HG02798 (cell line): ENCODE measurements at regions not wholly inside any gene's neighbourhood (a gene's known extent, or its start where the extent isn't known, plus 50 kb on each side); places are given as distances from the start of the nearest gene placed in this dataset.
"Not testable (repeated sequence)": the region's sequence is repeated elsewhere in the genome, so short reads cannot be mapped to it uniquely, and the experiment has no call there.

Experiments
- ATAC-seq: cut with Tn5 transposase; IDR thresholded peaks from one replicate; pipeline ENCODE4 v1.9.1; 2021; ENCODE audit warnings: mild to moderate bottlenecking; ENCODE audit not compliant: unreplicated experiment, poor library complexity

- no peak for ATAC-seq
Observed at GRCh38 chr1:59215766-59216291, 81.1 kb upstream of the FGGY start.

- not testable (repeated sequence) for ATAC-seq
Observed at GRCh38 chr1:59217439-59217838, 79.5 kb upstream of the FGGY start.

- ATAC-seq = no peak
Observed at GRCh38 chr1:59218521-59219236, 78.2 kb upstream of the FGGY start.

- ATAC-seq = no peak
Observed at GRCh38 chr1:59219916-59220315, 77.0 kb upstream of the FGGY start.

GRCh38 chr1:59220356-59220755 is 76.5 kb upstream of the FGGY start:
- no peak for ATAC-seq

GRCh38 chr1:59223198-59223597 is 73.7 kb upstream of the FGGY start:
- ATAC-seq = no peak

GRCh38 chr1:59223989-59224634 is 72.8 kb upstream of the FGGY start:
- no peak for ATAC-seq

GRCh38 chr1:59225594-59226316 is 71.1 kb upstream of the FGGY start:
- ATAC-seq = no peak

GRCh38 chr1:59229138-59229537 is 67.8 kb upstream of the FGGY start:
- ATAC-seq = no peak

GRCh38 chr1:59230622-59231021 is 66.3 kb upstream of the FGGY start:
- ATAC-seq = no peak

- ATAC-seq = no peak
Observed at GRCh38 chr1:59232216-59232615, 64.7 kb upstream of the FGGY start.

GRCh38 chr1:59233444-59233843 is 63.5 kb upstream of the FGGY start:
- no peak for ATAC-seq

GRCh38 chr1:59236721-59237545 is 60.0 kb upstream of the FGGY start:
- ATAC-seq = no peak

GRCh38 chr1:59237900-59238299 is 59.0 kb upstream of the FGGY start:
- ATAC-seq = no peak

GRCh38 chr1:59238333-59238934 is 58.5 kb upstream of the FGGY start:
- ATAC-seq = no peak

- ATAC-seq = no peak
Observed at GRCh38 chr1:59238993-59239392, 57.9 kb upstream of the FGGY start.

GRCh38 chr1:59241909-59242308 is 55.0 kb upstream of the FGGY start:
- ATAC-seq = no peak

- ATAC-seq = no peak
Observed at GRCh38 chr1:59242370-59242769, 54.5 kb upstream of the FGGY start.

- no peak for ATAC-seq
Observed at GRCh38 chr1:59243550-59243949, 53.3 kb upstream of the FGGY start.

GRCh38 chr1:59243978-59244377 is 52.9 kb upstream of the FGGY start:
- no peak for ATAC-seq
